GM23338 (cell line): ENCODE measurements at regions not wholly inside any gene's neighbourhood (a gene's known extent, or its start where the extent isn't known, plus 50 kb on each side); places are given as distances from the start of the nearest gene placed in this dataset.

Experiments used
- ATAC-seq: fragments of 200-7000 bp; cut with Tn5 transposase; 3 replicates; pipeline ENCODE4 v1.9.1; 2020
- DNase-seq: peaks from one replicate; pipeline ENCODE4 v3.0.0-alpha.2; 2015; ENCODE audit warnings: low spot score
- H2AFZ ChIP-seq: fragments of 200-600 bp; sonication (generic); 2 replicates; pipeline ENCODE4 v1.8.0; 2016; ENCODE audit warnings: antibody characterized with exemption, mild to moderate bottlenecking, moderate library complexity
- H3F3A ChIP-seq: fragments of 200-600 bp; sonication (generic); replicated peaks from 2 replicates; pipeline ENCODE4 v1.8.0; 2017; ENCODE audit warnings: antibody characterized with exemption, mixed run types, low read depth
- H3K27ac ChIP-seq: fragments of 200-600 bp; sonication (generic); 2 replicates; pipeline ENCODE4 v1.6.1; 2016; ENCODE audit warnings: low read depth
- H3K27me3 ChIP-seq: fragments of 200-600 bp; sonication (generic); 2 replicates; pipeline ENCODE4 v1.8.0; 2016; ENCODE audit warnings: mild to moderate bottlenecking, mixed run types, moderate library complexity; ENCODE audit not compliant: insufficient read depth
- H3K36me3 ChIP-seq: fragments of 200-600 bp; sonication (generic); 2 replicates; pipeline ENCODE4 v1.8.0; 2016; ENCODE audit warnings: mild to moderate bottlenecking; ENCODE audit not compliant: insufficient read depth
- H3K4me1 ChIP-seq: fragments of 200-600 bp; sonication (generic); 2 replicates; pipeline ENCODE4 v1.8.0; 2016; ENCODE audit warnings: mild to moderate bottlenecking, moderate library complexity; ENCODE audit not compliant: insufficient read depth
- H3K4me2 ChIP-seq: fragments of 200-600 bp; sonication (generic); 2 replicates; pipeline ENCODE4 v1.7.1; 2017; ENCODE audit warnings: mixed run types
- H3K4me3 ChIP-seq: fragments of 200-600 bp; sonication (generic); 2 replicates; pipeline ENCODE4 v1.6.1; 2016; ENCODE audit warnings: mixed run types
- H3K79me2 ChIP-seq: fragments of 200-600 bp; sonication (generic); replicated peaks from 2 replicates; pipeline ENCODE4 v1.8.0; 2017; ENCODE audit warnings: mild to moderate bottlenecking; ENCODE audit not compliant: insufficient read depth
- H3K9me2 ChIP-seq: fragments of 200-600 bp; sonication (generic); 2 replicates; pipeline ENCODE4 v1.8.0; 2017; ENCODE audit not compliant: insufficient read depth
- H4K20me1 ChIP-seq: fragments of 200-600 bp; sonication (generic); replicated peaks from 2 replicates; pipeline ENCODE4 v1.8.0; 2017; ENCODE audit warnings: mild to moderate bottlenecking; ENCODE audit not compliant: insufficient read depth
- H3K27ac Mint-ChIP-seq: 2 replicates; pipeline ENCODE4 v1.8.0; 2020; ENCODE audit warnings: inconsistent platforms, mild to moderate bottlenecking, moderate library complexity, mixed read lengths
- H3K27me3 Mint-ChIP-seq: 3 replicates; pipeline ENCODE4 v1.8.0; 2022; ENCODE audit warnings: low read depth, mild to moderate bottlenecking, moderate library complexity, mixed read lengths, inconsistent platforms; ENCODE audit not compliant: insufficient read depth, poor library complexity
- H3K36me3 Mint-ChIP-seq: 3 replicates; pipeline ENCODE4 v1.8.0; 2021; ENCODE audit warnings: low read depth, mild to moderate bottlenecking, inconsistent platforms, moderate library complexity, mixed read lengths
- H3K4me1 Mint-ChIP-seq: 3 replicates; pipeline ENCODE4 v1.8.0; 2020; ENCODE audit warnings: mild to moderate bottlenecking, inconsistent platforms, mixed read lengths
- H3K4me3 Mint-ChIP-seq: 3 replicates; pipeline ENCODE4 v1.8.0; 2021; ENCODE audit warnings: moderate library complexity, mild to moderate bottlenecking, inconsistent platforms, mixed read lengths
- H3K9me3 Mint-ChIP-seq: 3 replicates; pipeline ENCODE4 v1.8.0; 2020; ENCODE audit warnings: moderate library complexity, mild to moderate bottlenecking, inconsistent platforms, mixed read lengths
- CREB1 ChIP-seq: fragments of 250-450 bp; sonication (Bioruptor Pico); IDR thresholded peaks from 2 replicates; pipeline ENCODE4 v1.5.0; 2020; ENCODE audit warnings: low read depth, mild to moderate bottlenecking, moderate library complexity
- ZNF114 ChIP-seq: fragments of 250-450 bp; sonication (Bioruptor Pico); IDR thresholded peaks from 2 replicates; pipeline ENCODE4 v1.5.0; 2020; ENCODE audit warnings: mild to moderate bottlenecking, moderate library complexity
- TF ChIP-seq, protein P1 (sequence below): IDR thresholded peaks from one replicate; pipeline ENCODE4 v1.6.1; 2018; ENCODE audit warnings: antibody characterized with exemption; ENCODE audit not compliant: unreplicated experiment
- TF ChIP-seq, protein P2 (sequence below): fragments of 250-450 bp; sonication (Bioruptor Pico); IDR thresholded peaks from 2 replicates; pipeline ENCODE4 v1.5.0; 2020; ENCODE audit warnings: mild to moderate bottlenecking, moderate library complexity
- TF ChIP-seq, protein P3 (sequence below), 2 experiments: fragments of 200-600 bp in 1 of 2; sonication (generic) in 1 of 2; conservative IDR thresholded peaks; 2 replicates each; pipeline versions ENCODE4 v1.5.1 to v1.6.1; 2016 to 2017; ENCODE audit warnings: antibody characterized with exemption in 2 of 2, low read depth in 2 of 2, mild to moderate bottlenecking in 2 of 2, moderate library complexity in 1 of 2

DNA sequence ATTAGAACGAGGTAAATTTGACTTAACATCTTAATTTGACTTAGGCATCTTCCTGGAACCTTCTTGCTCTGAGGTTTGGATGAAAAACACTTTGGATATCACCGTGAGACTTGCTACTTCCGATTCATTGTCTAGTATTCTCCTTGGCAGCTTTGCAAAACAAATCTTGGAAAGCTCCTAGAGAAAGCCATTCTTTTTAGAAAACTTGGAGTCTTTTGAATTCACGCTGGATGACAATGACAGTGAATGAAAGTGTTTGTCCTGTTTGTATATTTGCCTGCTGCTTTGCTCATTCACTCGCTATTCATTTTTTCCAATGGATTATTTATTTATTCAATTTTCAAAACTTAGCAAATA, 222.1 kb upstream of the HMGA2 start (continued):
- TF ChIP-seq, protein P1, sequence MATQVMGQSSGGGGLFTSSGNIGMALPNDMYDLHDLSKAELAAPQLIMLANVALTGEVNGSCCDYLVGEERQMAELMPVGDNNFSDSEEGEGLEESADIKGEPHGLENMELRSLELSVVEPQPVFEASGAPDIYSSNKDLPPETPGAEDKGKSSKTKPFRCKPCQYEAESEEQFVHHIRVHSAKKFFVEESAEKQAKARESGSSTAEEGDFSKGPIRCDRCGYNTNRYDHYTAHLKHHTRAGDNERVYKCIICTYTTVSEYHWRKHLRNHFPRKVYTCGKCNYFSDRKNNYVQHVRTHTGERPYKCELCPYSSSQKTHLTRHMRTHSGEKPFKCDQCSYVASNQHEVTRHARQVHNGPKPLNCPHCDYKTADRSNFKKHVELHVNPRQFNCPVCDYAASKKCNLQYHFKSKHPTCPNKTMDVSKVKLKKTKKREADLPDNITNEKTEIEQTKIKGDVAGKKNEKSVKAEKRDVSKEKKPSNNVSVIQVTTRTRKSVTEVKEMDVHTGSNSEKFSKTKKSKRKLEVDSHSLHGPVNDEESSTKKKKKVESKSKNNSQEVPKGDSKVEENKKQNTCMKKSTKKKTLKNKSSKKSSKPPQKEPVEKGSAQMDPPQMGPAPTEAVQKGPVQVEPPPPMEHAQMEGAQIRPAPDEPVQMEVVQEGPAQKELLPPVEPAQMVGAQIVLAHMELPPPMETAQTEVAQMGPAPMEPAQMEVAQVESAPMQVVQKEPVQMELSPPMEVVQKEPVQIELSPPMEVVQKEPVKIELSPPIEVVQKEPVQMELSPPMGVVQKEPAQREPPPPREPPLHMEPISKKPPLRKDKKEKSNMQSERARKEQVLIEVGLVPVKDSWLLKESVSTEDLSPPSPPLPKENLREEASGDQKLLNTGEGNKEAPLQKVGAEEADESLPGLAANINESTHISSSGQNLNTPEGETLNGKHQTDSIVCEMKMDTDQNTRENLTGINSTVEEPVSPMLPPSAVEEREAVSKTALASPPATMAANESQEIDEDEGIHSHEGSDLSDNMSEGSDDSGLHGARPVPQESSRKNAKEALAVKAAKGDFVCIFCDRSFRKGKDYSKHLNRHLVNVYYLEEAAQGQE, result no peak
- TF ChIP-seq, protein P2, sequence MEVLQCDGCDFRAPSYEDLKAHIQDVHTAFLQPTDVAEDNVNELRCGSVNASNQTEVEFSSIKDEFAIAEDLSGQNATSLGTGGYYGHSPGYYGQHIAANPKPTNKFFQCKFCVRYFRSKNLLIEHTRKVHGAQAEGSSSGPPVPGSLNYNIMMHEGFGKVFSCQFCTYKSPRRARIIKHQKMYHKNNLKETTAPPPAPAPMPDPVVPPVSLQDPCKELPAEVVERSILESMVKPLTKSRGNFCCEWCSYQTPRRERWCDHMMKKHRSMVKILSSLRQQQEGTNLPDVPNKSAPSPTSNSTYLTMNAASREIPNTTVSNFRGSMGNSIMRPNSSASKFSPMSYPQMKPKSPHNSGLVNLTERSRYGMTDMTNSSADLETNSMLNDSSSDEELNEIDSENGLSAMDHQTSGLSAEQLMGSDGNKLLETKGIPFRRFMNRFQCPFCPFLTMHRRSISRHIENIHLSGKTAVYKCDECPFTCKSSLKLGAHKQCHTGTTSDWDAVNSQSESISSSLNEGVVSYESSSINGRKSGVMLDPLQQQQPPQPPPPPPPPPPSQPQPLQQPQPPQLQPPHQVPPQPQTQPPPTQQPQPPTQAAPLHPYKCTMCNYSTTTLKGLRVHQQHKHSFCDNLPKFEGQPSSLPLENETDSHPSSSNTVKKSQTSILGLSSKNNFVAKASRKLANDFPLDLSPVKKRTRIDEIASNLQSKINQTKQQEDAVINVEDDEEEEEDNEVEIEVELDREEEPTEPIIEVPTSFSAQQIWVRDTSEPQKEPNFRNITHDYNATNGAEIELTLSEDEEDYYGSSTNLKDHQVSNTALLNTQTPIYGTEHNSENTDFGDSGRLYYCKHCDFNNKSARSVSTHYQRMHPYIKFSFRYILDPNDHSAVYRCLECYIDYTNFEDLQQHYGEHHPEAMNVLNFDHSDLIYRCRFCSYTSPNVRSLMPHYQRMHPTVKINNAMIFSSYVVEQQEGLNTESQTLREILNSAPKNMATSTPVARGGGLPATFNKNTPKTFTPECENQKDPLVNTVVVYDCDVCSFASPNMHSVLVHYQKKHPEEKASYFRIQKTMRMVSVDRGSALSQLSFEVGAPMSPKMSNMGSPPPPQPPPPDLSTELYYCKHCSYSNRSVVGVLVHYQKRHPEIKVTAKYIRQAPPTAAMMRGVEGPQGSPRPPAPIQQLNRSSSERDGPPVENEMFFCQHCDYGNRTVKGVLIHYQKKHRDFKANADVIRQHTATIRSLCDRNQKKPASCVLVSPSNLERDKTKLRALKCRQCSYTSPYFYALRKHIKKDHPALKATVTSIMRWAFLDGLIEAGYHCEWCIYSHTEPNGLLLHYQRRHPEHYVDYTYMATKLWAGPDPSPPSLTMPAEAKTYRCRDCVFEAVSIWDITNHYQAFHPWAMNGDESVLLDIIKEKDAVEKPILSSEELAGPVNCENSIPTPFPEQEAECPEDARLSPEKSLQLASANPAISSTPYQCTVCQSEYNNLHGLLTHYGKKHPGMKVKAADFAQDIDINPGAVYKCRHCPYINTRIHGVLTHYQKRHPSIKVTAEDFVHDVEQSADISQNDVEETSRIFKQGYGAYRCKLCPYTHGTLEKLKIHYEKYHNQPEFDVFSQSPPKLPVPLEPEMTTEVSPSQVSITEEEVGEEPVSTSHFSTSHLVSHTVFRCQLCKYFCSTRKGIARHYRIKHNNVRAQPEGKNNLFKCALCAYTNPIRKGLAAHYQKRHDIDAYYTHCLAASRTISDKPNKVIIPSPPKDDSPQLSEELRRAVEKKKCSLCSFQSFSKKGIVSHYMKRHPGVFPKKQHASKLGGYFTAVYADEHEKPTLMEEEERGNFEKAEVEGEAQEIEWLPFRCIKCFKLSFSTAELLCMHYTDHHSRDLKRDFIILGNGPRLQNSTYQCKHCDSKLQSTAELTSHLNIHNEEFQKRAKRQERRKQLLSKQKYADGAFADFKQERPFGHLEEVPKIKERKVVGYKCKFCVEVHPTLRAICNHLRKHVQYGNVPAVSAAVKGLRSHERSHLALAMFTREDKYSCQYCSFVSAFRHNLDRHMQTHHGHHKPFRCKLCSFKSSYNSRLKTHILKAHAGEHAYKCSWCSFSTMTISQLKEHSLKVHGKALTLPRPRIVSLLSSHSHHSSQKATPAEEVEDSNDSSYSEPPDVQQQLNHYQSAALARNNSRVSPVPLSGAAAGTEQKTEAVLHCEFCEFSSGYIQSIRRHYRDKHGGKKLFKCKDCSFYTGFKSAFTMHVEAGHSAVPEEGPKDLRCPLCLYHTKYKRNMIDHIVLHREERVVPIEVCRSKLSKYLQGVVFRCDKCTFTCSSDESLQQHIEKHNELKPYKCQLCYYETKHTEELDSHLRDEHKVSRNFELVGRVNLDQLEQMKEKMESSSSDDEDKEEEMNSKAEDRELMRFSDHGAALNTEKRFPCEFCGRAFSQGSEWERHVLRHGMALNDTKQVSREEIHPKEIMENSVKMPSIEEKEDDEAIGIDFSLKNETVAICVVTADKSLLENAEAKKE (CRISPR knock-in tag), result no peak
- TF ChIP-seq ZNF114 (CRISPR knock-in tag), result no peak
- TF ChIP-seq CREB1 (CRISPR knock-in tag), result no peak

DNA sequence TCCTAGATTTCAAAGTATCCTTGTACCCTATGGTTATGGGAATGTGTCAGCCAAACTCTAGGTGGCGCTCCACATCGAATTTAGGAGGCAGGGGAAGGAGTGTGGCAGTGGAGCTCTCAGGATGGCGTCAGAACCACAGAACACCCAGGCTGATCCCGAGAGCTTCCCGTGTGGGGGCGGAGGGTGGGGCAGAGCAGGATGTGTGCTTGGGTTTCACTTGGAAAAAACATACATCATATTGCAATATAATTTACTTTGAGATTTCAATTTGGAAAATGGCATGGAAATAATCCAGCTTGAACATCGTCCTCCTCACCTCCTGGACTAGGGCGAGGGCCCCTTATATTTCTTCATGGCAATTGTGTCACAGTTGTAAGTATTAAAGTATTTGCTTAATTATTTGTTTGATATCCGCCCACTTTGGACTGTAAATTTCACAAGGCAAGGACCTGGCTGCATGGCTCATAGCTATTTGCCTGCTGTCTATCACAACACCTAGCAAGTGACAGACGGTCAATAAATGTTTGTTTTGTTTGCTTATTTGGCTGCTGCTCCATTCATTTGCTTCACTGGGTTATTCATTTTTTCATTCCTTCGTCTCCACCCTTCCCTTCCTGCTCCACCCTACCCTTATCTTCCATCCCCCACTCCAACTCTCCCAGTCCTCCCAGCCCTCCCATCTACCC, 221.5 kb upstream of the HMGA2 start:
- peaks cover 11% of the 10 kb centered on the region for H3K4me1 ChIP-seq
- 0 out of 2 replicates have a peak, but pooled peaks cover 3% of the 10 kb centered on the region for H3K9me2 ChIP-seq
- H3K79me2 ChIP-seq, result no peaks in the 10 kb centered on the region
- H3F3A ChIP-seq, result no peaks in the 10 kb centered on the region
- H3K4me1 Mint-ChIP-seq, result peaks cover 16% of the 10 kb centered on the region
- peak overlapping the region; percentile 50 for H3K4me2 ChIP-seq
- no peak overlapping the region for H3K27ac Mint-ChIP-seq
- no peaks in the 10 kb centered on the region for H4K20me1 ChIP-seq
- no peaks in the 10 kb centered on the region for H3K27me3 ChIP-seq
- H3K27ac ChIP-seq, result no peak overlapping the region
- ATAC-seq, result peak; percentile 97
- H3K4me3 ChIP-seq, result peak overlapping the region; percentile 19; the same call in 1 of the 2 replicates
- H3K27me3 Mint-ChIP-seq, result peaks cover 3% of the 10 kb centered on the region
- TF ChIP-seq CREB1 (CRISPR knock-in tag), result 0 out of 2 replicates have a peak, but pooled peaks have one; percentile 19
- TF ChIP-seq ZNF114 (CRISPR knock-in tag), result no peak
- TF ChIP-seq, protein P3, sequence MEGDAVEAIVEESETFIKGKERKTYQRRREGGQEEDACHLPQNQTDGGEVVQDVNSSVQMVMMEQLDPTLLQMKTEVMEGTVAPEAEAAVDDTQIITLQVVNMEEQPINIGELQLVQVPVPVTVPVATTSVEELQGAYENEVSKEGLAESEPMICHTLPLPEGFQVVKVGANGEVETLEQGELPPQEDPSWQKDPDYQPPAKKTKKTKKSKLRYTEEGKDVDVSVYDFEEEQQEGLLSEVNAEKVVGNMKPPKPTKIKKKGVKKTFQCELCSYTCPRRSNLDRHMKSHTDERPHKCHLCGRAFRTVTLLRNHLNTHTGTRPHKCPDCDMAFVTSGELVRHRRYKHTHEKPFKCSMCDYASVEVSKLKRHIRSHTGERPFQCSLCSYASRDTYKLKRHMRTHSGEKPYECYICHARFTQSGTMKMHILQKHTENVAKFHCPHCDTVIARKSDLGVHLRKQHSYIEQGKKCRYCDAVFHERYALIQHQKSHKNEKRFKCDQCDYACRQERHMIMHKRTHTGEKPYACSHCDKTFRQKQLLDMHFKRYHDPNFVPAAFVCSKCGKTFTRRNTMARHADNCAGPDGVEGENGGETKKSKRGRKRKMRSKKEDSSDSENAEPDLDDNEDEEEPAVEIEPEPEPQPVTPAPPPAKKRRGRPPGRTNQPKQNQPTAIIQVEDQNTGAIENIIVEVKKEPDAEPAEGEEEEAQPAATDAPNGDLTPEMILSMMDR (conservative IDR thresholded peaks at IDR 0.05; ENCODE audit: low read depth in 2 of 2), result peak; percentile 81 to 91
- H3K36me3 ChIP-seq, result no peaks in the 10 kb centered on the region
- H3K9me3 Mint-ChIP-seq, result peaks cover 4% of the 10 kb centered on the region; the same call in 1 of the 3 replicates
- H3K4me3 Mint-ChIP-seq, result 0 out of 3 replicates have a peak overlapping the region, but pooled peaks have one; percentile 16
- H2AFZ ChIP-seq, result no peak overlapping the region
- no peaks in the 10 kb centered on the region for H3K36me3 Mint-ChIP-seq
- DNase-seq, result peak; percentile 89
